GM23338 (cell line): ENCODE measurements at regions not wholly inside any gene's neighbourhood (a gene's known extent, or its start where the extent isn't known, plus 50 kb on each side); places are given as distances from the start of the nearest gene placed in this dataset.

ENCODE experiments used
- ATAC-seq: fragments of 200-7000 bp; cut with Tn5 transposase; 3 replicates; pipeline ENCODE4 v1.9.1; 2020
- DNase-seq: peaks from one replicate; pipeline ENCODE4 v3.0.0-alpha.2; 2015; ENCODE audit warnings: low spot score
- H2AFZ ChIP-seq: fragments of 200-600 bp; sonication (generic); 2 replicates; pipeline ENCODE4 v1.8.0; 2016; ENCODE audit warnings: antibody characterized with exemption, mild to moderate bottlenecking, moderate library complexity
- H3F3A ChIP-seq: fragments of 200-600 bp; sonication (generic); replicated peaks from 2 replicates; pipeline ENCODE4 v1.8.0; 2017; ENCODE audit warnings: antibody characterized with exemption, mixed run types, low read depth
- H3K27ac ChIP-seq: fragments of 200-600 bp; sonication (generic); 2 replicates; pipeline ENCODE4 v1.6.1; 2016; ENCODE audit warnings: low read depth
- H3K27me3 ChIP-seq: fragments of 200-600 bp; sonication (generic); 2 replicates; pipeline ENCODE4 v1.8.0; 2016; ENCODE audit warnings: mild to moderate bottlenecking, mixed run types, moderate library complexity; ENCODE audit not compliant: insufficient read depth
- H3K36me3 ChIP-seq: fragments of 200-600 bp; sonication (generic); 2 replicates; pipeline ENCODE4 v1.8.0; 2016; ENCODE audit warnings: mild to moderate bottlenecking; ENCODE audit not compliant: insufficient read depth
- H3K4me1 ChIP-seq: fragments of 200-600 bp; sonication (generic); 2 replicates; pipeline ENCODE4 v1.8.0; 2016; ENCODE audit warnings: mild to moderate bottlenecking, moderate library complexity; ENCODE audit not compliant: insufficient read depth
- H3K4me2 ChIP-seq: fragments of 200-600 bp; sonication (generic); 2 replicates; pipeline ENCODE4 v1.7.1; 2017; ENCODE audit warnings: mixed run types
- H3K4me3 ChIP-seq: fragments of 200-600 bp; sonication (generic); 2 replicates; pipeline ENCODE4 v1.6.1; 2016; ENCODE audit warnings: mixed run types
- H3K79me2 ChIP-seq: fragments of 200-600 bp; sonication (generic); replicated peaks from 2 replicates; pipeline ENCODE4 v1.8.0; 2017; ENCODE audit warnings: mild to moderate bottlenecking; ENCODE audit not compliant: insufficient read depth
- H3K9me2 ChIP-seq: fragments of 200-600 bp; sonication (generic); 2 replicates; pipeline ENCODE4 v1.8.0; 2017; ENCODE audit not compliant: insufficient read depth
- H4K20me1 ChIP-seq: fragments of 200-600 bp; sonication (generic); replicated peaks from 2 replicates; pipeline ENCODE4 v1.8.0; 2017; ENCODE audit warnings: mild to moderate bottlenecking; ENCODE audit not compliant: insufficient read depth
- H3K27ac Mint-ChIP-seq: 2 replicates; pipeline ENCODE4 v1.8.0; 2020; ENCODE audit warnings: inconsistent platforms, mild to moderate bottlenecking, moderate library complexity, mixed read lengths
- H3K27me3 Mint-ChIP-seq: 3 replicates; pipeline ENCODE4 v1.8.0; 2022; ENCODE audit warnings: low read depth, mild to moderate bottlenecking, moderate library complexity, mixed read lengths, inconsistent platforms; ENCODE audit not compliant: insufficient read depth, poor library complexity
- H3K36me3 Mint-ChIP-seq: 3 replicates; pipeline ENCODE4 v1.8.0; 2021; ENCODE audit warnings: low read depth, mild to moderate bottlenecking, inconsistent platforms, moderate library complexity, mixed read lengths
- H3K4me1 Mint-ChIP-seq: 3 replicates; pipeline ENCODE4 v1.8.0; 2020; ENCODE audit warnings: mild to moderate bottlenecking, inconsistent platforms, mixed read lengths
- H3K4me3 Mint-ChIP-seq: 3 replicates; pipeline ENCODE4 v1.8.0; 2021; ENCODE audit warnings: moderate library complexity, mild to moderate bottlenecking, inconsistent platforms, mixed read lengths
- H3K9me3 Mint-ChIP-seq: 3 replicates; pipeline ENCODE4 v1.8.0; 2020; ENCODE audit warnings: moderate library complexity, mild to moderate bottlenecking, inconsistent platforms, mixed read lengths
- CREB1 ChIP-seq: fragments of 250-450 bp; sonication (Bioruptor Pico); IDR thresholded peaks from 2 replicates; pipeline ENCODE4 v1.5.0; 2020; ENCODE audit warnings: low read depth, mild to moderate bottlenecking, moderate library complexity
- CTCF ChIP-seq, 2 experiments: fragments of 200-600 bp in 1 of 2; sonication (generic) in 1 of 2; conservative IDR thresholded peaks; 2 replicates each; pipeline versions ENCODE4 v1.5.1 to v1.6.1; 2016 to 2017; ENCODE audit warnings: antibody characterized with exemption in 2 of 2, low read depth in 2 of 2, mild to moderate bottlenecking in 2 of 2, moderate library complexity in 1 of 2
- ETS1 ChIP-seq: IDR thresholded peaks from 2 replicates; pipeline ENCODE4 v1.6.1; 2016; ENCODE audit warnings: antibody characterized with exemption
- EZH2 ChIP-seq: fragments of 200-600 bp; sonication (generic); IDR thresholded peaks from one replicate; pipeline ENCODE4 v1.8.0; 2017; ENCODE audit warnings: antibody characterized with exemption, mild to moderate bottlenecking, low read depth; ENCODE audit not compliant: unreplicated experiment
- EZH2phosphoT487 ChIP-seq: fragments of 200-600 bp; sonication (generic); IDR thresholded peaks from one replicate; pipeline ENCODE4 v1.8.1; 2018; ENCODE audit warnings: antibody characterized with exemption; ENCODE audit not compliant: unreplicated experiment
- JUNB ChIP-seq: IDR thresholded peaks from one replicate; pipeline ENCODE4 v1.6.1; 2016; ENCODE audit warnings: antibody characterized with exemption; ENCODE audit not compliant: unreplicated experiment
- NANOG ChIP-seq: IDR thresholded peaks from 2 replicates; pipeline ENCODE4 v1.6.1; 2016; ENCODE audit warnings: antibody characterized with exemption, borderline replicate concordance
- POLR2AphosphoS5 ChIP-seq: IDR thresholded peaks from 2 replicates; pipeline ENCODE4 v1.6.1; 2016; ENCODE audit warnings: antibody characterized with exemption, low read depth
- REST ChIP-seq: IDR thresholded peaks from one replicate; pipeline ENCODE4 v1.6.1; 2018; ENCODE audit warnings: antibody characterized with exemption; ENCODE audit not compliant: unreplicated experiment
- STAT1 ChIP-seq: IDR thresholded peaks from one replicate; pipeline ENCODE4 v1.6.1; 2016; ENCODE audit warnings: antibody characterized with exemption; ENCODE audit not compliant: unreplicated experiment
- ZNF114 ChIP-seq: fragments of 250-450 bp; sonication (Bioruptor Pico); IDR thresholded peaks from 2 replicates; pipeline ENCODE4 v1.5.0; 2020; ENCODE audit warnings: mild to moderate bottlenecking, moderate library complexity
- ZNF331 ChIP-seq: fragments of 250-450 bp; sonication (Bioruptor Pico); IDR thresholded peaks from 2 replicates; pipeline ENCODE4 v1.5.0; 2020; ENCODE audit warnings: low read depth, mild to moderate bottlenecking, moderate library complexity
- ZNF462 ChIP-seq: fragments of 250-450 bp; sonication (Bioruptor Pico); IDR thresholded peaks from 2 replicates; pipeline ENCODE4 v1.5.0; 2020; ENCODE audit warnings: mild to moderate bottlenecking, moderate library complexity

GRCh38 chr6:1049900-1050299, 262.0 kb upstream of the FOXQ1 start:
- no peak for ATAC-seq
- Histone ChIP-seq H3K4me1 (no peaks in the 10 kb centered on the region), H2AFZ (no peak overlapping the region), H4K20me1 (no peaks in the 10 kb centered on the region), H3F3A (no peaks in the 10 kb centered on the region), H3K4me2 (no peak overlapping the region), H3K9me2 (peaks cover 17% of the 10 kb centered on the region; the same call in 1 of the 2 replicates), H3K36me3 (no peaks in the 10 kb centered on the region), H3K27ac (no peak overlapping the region), H3K4me3 (no peak overlapping the region), H3K79me2 (no peaks in the 10 kb centered on the region), H3K27me3 (no peaks in the 10 kb centered on the region)
- no peaks in the 10 kb centered on the region; the same call in 2 of the 3 replicates for H3K9me3 Mint-ChIP-seq
- no peaks in the 10 kb centered on the region for H3K27me3 Mint-ChIP-seq
- H3K36me3 Mint-ChIP-seq: no peaks in the 10 kb centered on the region
- no peak overlapping the region for H3K27ac Mint-ChIP-seq
- H3K4me1 Mint-ChIP-seq: no peaks in the 10 kb centered on the region; the same call in 2 of the 3 replicates
- TF ChIP-seq NANOG (no peak), CREB1 (no peak), REST (no peak), ZNF331 (CRISPR knock-in tag) (no peak), CTCF (conservative IDR thresholded peaks at IDR 0.05; ENCODE audit: low read depth in 2 of 2) (no peak), EZH2 (no peak), ZNF462 (CRISPR knock-in tag) (no peak), ZNF114 (CRISPR knock-in tag) (no peak), ETS1 (no peak), JUNB (no peak), POLR2AphosphoS5 (no peak), EZH2phosphoT487 (no peak), STAT1 (no peak)
- DNase-seq: no peak
- H3K4me3 Mint-ChIP-seq: no peak overlapping the region
